ENCODE measurements at regions not wholly inside any gene's neighbourhood (a gene's known extent, or its start where the extent isn't known, plus 50 kb on each side); places are given as distances from the start of the nearest gene placed in this dataset.

DNA sequence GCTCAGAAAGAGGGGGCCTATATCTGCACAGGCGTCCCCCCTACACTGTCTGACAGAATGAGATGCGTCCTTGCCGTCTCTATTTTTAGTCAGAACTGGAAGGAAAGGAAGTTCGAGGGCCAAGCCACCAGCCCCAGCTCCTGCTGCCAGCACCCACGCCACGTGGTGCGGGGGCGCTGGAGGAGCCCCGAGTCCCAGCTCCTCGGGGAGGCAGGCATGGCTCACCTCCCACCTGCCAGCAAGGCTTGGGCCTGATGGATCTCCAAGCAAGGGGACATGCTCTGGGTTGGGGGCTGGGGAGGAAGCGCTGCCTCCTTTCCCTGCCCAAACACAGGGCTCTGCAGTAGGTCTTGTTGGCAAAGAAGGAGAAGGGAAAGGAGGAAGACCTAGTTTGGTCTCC, 80.3 kb upstream of the ARAP3 start:
- TF ChIP-seq, protein P1, sequence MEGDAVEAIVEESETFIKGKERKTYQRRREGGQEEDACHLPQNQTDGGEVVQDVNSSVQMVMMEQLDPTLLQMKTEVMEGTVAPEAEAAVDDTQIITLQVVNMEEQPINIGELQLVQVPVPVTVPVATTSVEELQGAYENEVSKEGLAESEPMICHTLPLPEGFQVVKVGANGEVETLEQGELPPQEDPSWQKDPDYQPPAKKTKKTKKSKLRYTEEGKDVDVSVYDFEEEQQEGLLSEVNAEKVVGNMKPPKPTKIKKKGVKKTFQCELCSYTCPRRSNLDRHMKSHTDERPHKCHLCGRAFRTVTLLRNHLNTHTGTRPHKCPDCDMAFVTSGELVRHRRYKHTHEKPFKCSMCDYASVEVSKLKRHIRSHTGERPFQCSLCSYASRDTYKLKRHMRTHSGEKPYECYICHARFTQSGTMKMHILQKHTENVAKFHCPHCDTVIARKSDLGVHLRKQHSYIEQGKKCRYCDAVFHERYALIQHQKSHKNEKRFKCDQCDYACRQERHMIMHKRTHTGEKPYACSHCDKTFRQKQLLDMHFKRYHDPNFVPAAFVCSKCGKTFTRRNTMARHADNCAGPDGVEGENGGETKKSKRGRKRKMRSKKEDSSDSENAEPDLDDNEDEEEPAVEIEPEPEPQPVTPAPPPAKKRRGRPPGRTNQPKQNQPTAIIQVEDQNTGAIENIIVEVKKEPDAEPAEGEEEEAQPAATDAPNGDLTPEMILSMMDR (IDR thresholded peaks at IDR 0.05), result no peak
- no peak for TF ChIP-seq POLR2A (IDR thresholded peaks at IDR 0.05)

Data from esophagus squamous epithelium (tissue), 4 donors.